Common myeloid progenitor, CD34-positive (primary cell): ENCODE measurements at regions not wholly inside any gene's neighbourhood (a gene's known extent, or its start where the extent isn't known, plus 50 kb on each side); places are given as distances from the start of the nearest gene placed in this dataset.

Source experiments
- CTCF ChIA-PET: fragments of 350-600 bp; sonication (Branson Sonifier 250); formaldehyde crosslinking; loops from one replicate; lab custom pipeline; 2021; ENCODE audit warnings: antibody characterized with exemption; lab: Charles Lee
- POLR2A ChIA-PET: fragments of 350-600 bp; sonication (Branson Sonifier 250); formaldehyde crosslinking; loops from one replicate; lab custom pipeline; 2021; ENCODE audit warnings: antibody characterized with exemption; lab: Charles Lee
- DNase-seq, 3 donors: peaks; one replicate each; pipeline versions ENCODE4 v3.0.0 to v3.0.0-alpha.2; 2013
- H3K27ac ChIP-seq, 2 experiments: 1 replicate in 1 of 2; 2 replicates in 1 of 2; pipeline ENCODE4 v1.7.0; 2013; ENCODE audit warnings: inconsistent platforms in 2 of 2, low read length in 2 of 2, mild to moderate bottlenecking in 2 of 2, low read depth in 1 of 2, moderate library complexity in 1 of 2; ENCODE audit not compliant: severe bottlenecking in 2 of 2, insufficient read depth in 1 of 2, poor library complexity in 1 of 2
- H3K27me3 ChIP-seq, 5 experiments: replicated peaks in 2 of 5; 1 replicate in 3 of 5; 2 replicates in 2 of 5; pipeline versions ENCODE4 v1.6.1 to v1.7.0; 2013; ENCODE audit warnings: low read length in 4 of 5, mild to moderate bottlenecking in 2 of 5, moderate library complexity in 2 of 5, inconsistent platforms in 1 of 5; ENCODE audit not compliant: insufficient read depth in 5 of 5, control insufficient read depth in 4 of 5
- H3K36me3 ChIP-seq, 4 experiments: 1 replicate in 2 of 4; 2 replicates in 2 of 4; pipeline versions ENCODE4 v1.6.1 to v1.7.0; 2013; ENCODE audit warnings: low read length in 3 of 4, control low read depth in 1 of 4, mild to moderate bottlenecking in 1 of 4; ENCODE audit not compliant: control insufficient read depth in 4 of 4, insufficient read depth in 4 of 4
- H3K4me1 ChIP-seq, 4 experiments: 1 replicate in 3 of 4; 2 replicates in 1 of 4; pipeline versions ENCODE4 v1.6.1 to v1.7.1; 2013; ENCODE audit warnings: low read length in 3 of 4, mild to moderate bottlenecking in 3 of 4, control low read depth in 1 of 4, inconsistent platforms in 1 of 4, moderate library complexity in 1 of 4; ENCODE audit not compliant: control insufficient read depth in 4 of 4, insufficient read depth in 4 of 4; ENCODE audit errors: control extremely low read depth in 1 of 4
- H3K4me3 ChIP-seq, 7 experiments: 1 replicate in 4 of 7; 2 replicates in 3 of 7; pipeline versions ENCODE4 v1.5.1 to v1.7.0; 2013; ENCODE audit warnings: mild to moderate bottlenecking in 7 of 7, low read length in 6 of 7, moderate library complexity in 6 of 7, inconsistent platforms in 2 of 7, low read depth in 2 of 7, control low read depth in 1 of 7; ENCODE audit not compliant: insufficient read depth in 4 of 7, control insufficient read depth in 1 of 7; ENCODE audit errors: extremely low read depth in 1 of 7
- H3K9me3 ChIP-seq, 5 experiments: 1 replicate in 4 of 5; 2 replicates in 1 of 5; pipeline versions ENCODE4 v1.6.1 to v1.7.1; 2013; ENCODE audit warnings: low read length in 4 of 5, mild to moderate bottlenecking in 2 of 5, inconsistent platforms in 1 of 5, low read depth in 1 of 5, moderate library complexity in 1 of 5; ENCODE audit not compliant: control insufficient read depth in 4 of 5, insufficient read depth in 2 of 5; ENCODE audit errors: control extremely low read depth in 1 of 5
- WGBS: methylation state at CpG from one replicate; pipeline ENCODE4 v1.1.5; 2013; ENCODE audit not compliant: insufficient coverage; 5-methylcytosine and 5-hydroxymethylcytosine counted together

DNA sequence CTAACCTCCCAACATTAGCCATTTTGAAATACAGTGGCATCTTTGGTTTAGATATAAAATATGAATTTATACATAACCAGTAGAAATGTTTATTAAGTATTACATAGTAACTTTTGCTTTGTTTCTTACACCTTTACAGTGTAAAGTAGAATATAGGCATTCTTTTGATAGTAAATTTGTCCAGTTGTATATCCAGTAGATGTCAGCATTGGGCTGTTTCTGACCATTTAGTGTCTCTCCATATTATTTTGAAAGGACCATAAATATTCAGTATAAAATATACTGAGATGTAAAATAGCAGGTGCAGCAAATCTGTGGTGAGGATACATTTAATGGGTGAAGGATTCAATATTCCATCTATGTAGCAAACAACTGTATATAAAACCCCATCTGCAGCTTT, 115.8 kb upstream of the ZRANB2 start:
- no peak overlapping the region for H3K4me3 ChIP-seq
- ChIA-PET CTCF (interaction anchor here (1.3 to 1.5 kb wide), 2 partner anchors 324 to 842 kb away, joined by 3 to 4 read pairs; no protein-coding TSS in a partner anchor), POLR2A (no interaction called here)
- H3K36me3 ChIP-seq = no peaks in the 10 kb centered on the region
- no peak overlapping the region for H3K27ac ChIP-seq
- no peaks in the 10 kb centered on the region for H3K9me3 ChIP-seq
- H3K27me3 ChIP-seq = no peaks in the 10 kb centered on the region
- peak; percentile 13 to 40 (median 31) for DNase-seq
- no peaks in the 10 kb centered on the region for H3K4me1 ChIP-seq

DNA sequence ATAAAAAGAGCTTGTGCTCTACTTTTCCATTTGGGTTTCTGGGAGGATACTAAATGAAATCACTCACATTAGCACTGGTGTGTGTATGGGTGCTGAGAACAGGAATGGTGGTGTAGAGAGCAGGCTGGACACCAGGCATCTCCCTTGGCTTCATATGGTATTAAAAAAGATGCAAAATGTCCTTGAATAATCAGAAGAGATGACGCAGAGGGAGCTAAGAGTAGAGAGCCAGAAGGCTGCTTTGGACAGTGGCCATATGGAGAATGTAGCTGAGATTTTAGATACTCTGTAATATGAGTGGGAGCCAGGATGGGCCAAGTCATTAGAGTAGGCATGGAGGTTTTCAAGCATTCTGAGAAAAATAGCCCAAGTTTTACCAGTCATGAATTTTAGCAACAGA, 112.3 kb upstream of the ZRANB2 start:
- CTCF ChIA-PET = interaction anchor here (1.3 kb wide), 1 partner anchor 51 kb away, joined by 3 read pairs; no protein-coding TSS in a partner anchor
- DNase-seq = no peak
- H3K36me3 ChIP-seq = no peaks in the 10 kb centered on the region

DNA sequence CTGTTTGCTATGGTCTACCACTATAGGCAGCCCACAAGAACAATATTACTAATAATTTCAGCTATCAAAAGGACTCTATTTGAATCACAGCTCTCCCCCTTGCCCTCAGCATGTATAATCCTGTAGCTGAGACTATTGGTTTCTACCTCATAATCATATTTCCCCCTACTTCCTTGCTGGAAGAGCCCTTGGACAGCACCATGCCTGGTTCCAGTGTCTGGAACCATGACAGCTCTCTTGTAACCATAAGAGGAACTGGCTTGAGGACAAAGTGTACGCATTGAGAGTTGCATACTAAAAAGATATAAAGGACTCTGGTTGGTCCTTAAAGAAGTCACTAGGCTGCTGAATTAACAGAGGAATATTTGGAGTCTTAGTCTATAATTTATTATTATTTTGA, 110.7 kb upstream of the ZRANB2 start:
- POLR2A ChIA-PET = no interaction called here
- no CpG with 5 or more reads among the region's 1 CpG for WGBS
- H3K36me3 ChIP-seq = no peaks in the 10 kb centered on the region

More for the DNA sequence above, 112.3 kb upstream of the ZRANB2 start:
- WGBS = 80% methylated on average over 1 of the region's 1 CpG
- no peaks in the 10 kb centered on the region for H3K27me3 ChIP-seq
- POLR2A ChIA-PET = no interaction called here
- no peak overlapping the region for H3K27ac ChIP-seq
- H3K4me1 ChIP-seq = no peaks in the 10 kb centered on the region
- H3K9me3 ChIP-seq = no peaks in the 10 kb centered on the region
- no peak overlapping the region for H3K4me3 ChIP-seq

DNA sequence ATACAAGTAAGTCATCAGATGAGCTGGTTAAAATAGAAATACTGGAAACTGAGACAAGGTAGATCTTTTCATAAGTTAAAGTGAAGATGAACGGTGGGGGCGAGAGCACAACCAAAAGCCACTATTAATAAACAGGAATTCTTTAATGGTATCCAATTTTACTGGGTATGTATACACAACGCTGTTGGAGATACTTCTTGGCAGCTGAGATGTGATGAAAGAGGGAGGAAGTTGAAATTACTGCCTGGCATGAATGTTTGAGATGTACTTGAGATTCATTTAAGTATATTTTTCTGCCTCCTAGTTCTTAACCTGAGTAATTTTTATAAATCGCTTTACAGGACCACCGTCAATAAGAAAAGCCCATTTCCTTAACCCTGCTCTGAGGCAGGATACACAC, 110.0 kb upstream of the ZRANB2 start:
- H3K9me3 ChIP-seq = no peaks in the 10 kb centered on the region
- H3K4me1 ChIP-seq = no peaks in the 10 kb centered on the region
- ChIA-PET CTCF (no interaction called here), POLR2A (no interaction called here)
- WGBS = 100% methylated on average over 2 of the region's 5 CpGs
- H3K27ac ChIP-seq = no peak overlapping the region
- DNase-seq = no peak
- H3K36me3 ChIP-seq = no peaks in the 10 kb centered on the region
- H3K4me3 ChIP-seq = no peak overlapping the region
- no peaks in the 10 kb centered on the region for H3K27me3 ChIP-seq

More for the DNA sequence above, 110.7 kb upstream of the ZRANB2 start:
- Histone ChIP-seq H3K9me3 (no peaks in the 10 kb centered on the region), H3K27ac (no peak overlapping the region), H3K4me1 (no peaks in the 10 kb centered on the region), H3K4me3 (no peak overlapping the region), H3K27me3 (no peaks in the 10 kb centered on the region)
- no peak for DNase-seq
- CTCF ChIA-PET = no interaction called here

DNA sequence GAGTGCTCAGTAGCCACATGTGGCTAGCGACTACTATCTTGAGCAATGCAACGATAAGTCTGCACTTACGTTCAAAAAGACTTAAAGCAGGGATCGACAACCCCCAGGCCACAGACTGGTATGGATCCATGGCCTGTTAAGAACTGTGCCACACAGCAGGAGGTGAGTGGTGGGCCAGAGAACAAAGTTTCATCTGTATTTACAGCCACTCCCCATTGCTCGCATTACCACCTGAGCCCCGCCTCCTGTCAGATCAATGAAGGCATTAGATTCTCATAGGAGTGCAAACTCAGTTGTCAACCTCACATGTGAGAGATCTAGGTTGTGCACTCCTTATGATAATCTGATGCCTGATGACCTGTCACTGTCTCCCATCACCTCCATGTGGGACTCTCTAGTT, 103.6 kb upstream of the ZRANB2 start:
- Histone ChIP-seq H3K4me1 (no peaks in the 10 kb centered on the region), H3K27me3 (no peaks in the 10 kb centered on the region), H3K9me3 (peaks cover 0 to 3% (median 0%) of the 10 kb centered on the region in 5 experiments), H3K27ac (no peak overlapping the region), H3K4me3 (no peak overlapping the region), H3K36me3 (no peaks in the 10 kb centered on the region)
- ChIA-PET CTCF (no interaction called here), POLR2A (no interaction called here)
- DNase-seq = no peak
- WGBS = 99% methylated on average over 6 of the region's 6 CpGs

DNA sequence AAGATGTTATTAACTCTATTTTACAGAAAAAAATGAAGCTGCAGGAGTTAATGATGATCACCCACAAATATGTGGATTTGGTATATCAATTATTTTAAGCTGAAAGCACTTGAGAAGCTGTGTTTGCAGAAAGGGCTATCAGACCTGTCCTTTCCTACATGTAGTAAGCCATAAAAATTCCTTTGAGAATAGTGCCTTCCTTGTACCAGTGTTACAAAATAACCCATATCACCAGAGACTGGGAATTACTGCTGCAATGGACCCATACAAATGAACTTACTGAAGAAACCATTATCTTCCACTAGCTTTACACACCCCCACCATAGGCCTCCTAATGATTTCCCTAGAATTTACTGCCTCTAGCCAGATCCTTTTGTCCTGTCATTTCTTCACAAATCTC, 99.2 kb upstream of the ZRANB2 start:
- Histone ChIP-seq H3K27me3 (no peaks in the 10 kb centered on the region), H3K4me3 (no peak overlapping the region), H3K27ac (no peak overlapping the region), H3K4me1 (no peaks in the 10 kb centered on the region), H3K36me3 (no peaks in the 10 kb centered on the region), H3K9me3 (peaks cover 0 to 3% (median 0%) of the 10 kb centered on the region in 5 experiments)
- DNase-seq = no peak
- ChIA-PET CTCF (no interaction called here), POLR2A (no interaction called here)

DNA sequence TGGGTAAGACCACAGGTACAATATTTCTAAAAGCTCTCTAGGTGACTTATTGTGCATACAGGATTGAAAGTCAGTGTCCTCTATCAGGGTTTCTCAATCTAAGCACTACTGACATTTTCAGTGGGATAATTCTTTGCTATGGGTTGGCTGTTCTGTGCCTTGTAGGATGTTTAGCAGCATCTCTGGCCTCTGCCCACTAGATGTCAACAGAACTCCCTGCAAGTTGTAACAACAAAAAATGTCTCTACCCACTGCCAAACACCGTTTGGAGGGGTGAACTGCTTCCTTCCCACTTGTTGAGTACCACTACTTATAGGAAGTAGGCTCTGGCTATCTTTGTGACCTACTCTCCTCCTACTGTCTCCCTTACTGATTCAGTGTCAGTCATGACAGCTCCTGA, 90.1 kb upstream of the ZRANB2 start:
- DNase-seq = no peak
- Histone ChIP-seq H3K9me3 (peaks cover 0 to 4% (median 2%) of the 10 kb centered on the region in 5 experiments), H3K4me3 (no peak overlapping the region), H3K4me1 (no peaks in the 10 kb centered on the region), H3K36me3 (no peaks in the 10 kb centered on the region), H3K27me3 (peaks cover 0 to 4% (median 0%) of the 10 kb centered on the region in 5 experiments), H3K27ac (no peak overlapping the region)
- WGBS = 38% methylated on average over 1 of the region's 1 CpG
- CTCF ChIA-PET = no interaction called here
- POLR2A ChIA-PET = no interaction called here
